Astrocyte of the spinal cord (primary cell): ENCODE measurements at regions not wholly inside any gene's neighbourhood (a gene's known extent, or its start where the extent isn't known, plus 50 kb on each side); places are given as distances from the start of the nearest gene placed in this dataset.

Experiments used
- DNase-seq: peaks from one replicate; pipeline ENCODE4 v3.0.0; 2011; ENCODE audit warnings: low read depth, low spot score
- H3K4me3 ChIP-seq: 2 replicates; pipeline ENCODE4 v1.5.1; 2011; ENCODE audit warnings: low read depth, mild to moderate bottlenecking, low read length, moderate library complexity
- CTCF ChIP-seq: IDR thresholded peaks from 2 replicates; pipeline ENCODE4 v1.5.1; 2012; ENCODE audit warnings: low read depth, mild to moderate bottlenecking, low read length, inconsistent platforms
- in situ Hi-C: cut with HindIII; loops from 2 replicates; pipeline ENCODE4 v1.10.0; 2017; ENCODE audit warnings: low sequenced_read_pairs

- in situ Hi-C loops = no loop called here
- DNase-seq = no peak
- H3K4me3 ChIP-seq = no peak overlapping the region
- TF ChIP-seq CTCF = no peak
Observed at GRCh38 chr3:150061288-150062024, 90.8 kb upstream of the PFN2 start.

- TF ChIP-seq CTCF = no peak
- no peak for DNase-seq
- in situ Hi-C loops = no loop called here
- no peak overlapping the region for H3K4me3 ChIP-seq
Observed at GRCh38 chr3:150059729-150060128, 89.0 kb upstream of the PFN2 start.

- no peak for TF ChIP-seq CTCF
- peak; percentile 78 for DNase-seq
- in situ Hi-C loops = no loop called here
- H3K4me3 ChIP-seq = no peak overlapping the region
Observed at GRCh38 chr3:150059241-150059640, 88.5 kb upstream of the PFN2 start.

- no peak overlapping the region for H3K4me3 ChIP-seq
- in situ Hi-C loops = no loop called here
- TF ChIP-seq CTCF = no peak
- no peak for DNase-seq
Observed at GRCh38 chr3:150057227-150057626, 86.5 kb upstream of the PFN2 start.

GRCh38 chr3:150055332-150055731 is 84.6 kb upstream of the PFN2 start:
- no peak overlapping the region for H3K4me3 ChIP-seq
- TF ChIP-seq CTCF = no peak
- in situ Hi-C loops = no loop called here
- DNase-seq = no peak

- TF ChIP-seq CTCF = no peak
- in situ Hi-C loops = no loop called here
- no peak overlapping the region for H3K4me3 ChIP-seq
- no peak for DNase-seq
Observed at GRCh38 chr3:150054635-150055034, 83.9 kb upstream of the PFN2 start.
